ENCODE measurements at regions not wholly inside any gene's neighbourhood (a gene's known extent, or its start where the extent isn't known, plus 50 kb on each side); places are given as distances from the start of the nearest gene placed in this dataset.
"Not testable (repeated sequence)": the region's sequence is repeated elsewhere in the genome, so short reads cannot be mapped to it uniquely, and the experiment has no call there.

- not testable (repeated sequence) for DNase-seq (ENCODE audit: low read depth in 1 of 2, low spot score in 1 of 2)
Measured at GRCh38 chr2:87428452-87429130, 319.3 kb upstream of the PLGLB2 start.

DNA sequence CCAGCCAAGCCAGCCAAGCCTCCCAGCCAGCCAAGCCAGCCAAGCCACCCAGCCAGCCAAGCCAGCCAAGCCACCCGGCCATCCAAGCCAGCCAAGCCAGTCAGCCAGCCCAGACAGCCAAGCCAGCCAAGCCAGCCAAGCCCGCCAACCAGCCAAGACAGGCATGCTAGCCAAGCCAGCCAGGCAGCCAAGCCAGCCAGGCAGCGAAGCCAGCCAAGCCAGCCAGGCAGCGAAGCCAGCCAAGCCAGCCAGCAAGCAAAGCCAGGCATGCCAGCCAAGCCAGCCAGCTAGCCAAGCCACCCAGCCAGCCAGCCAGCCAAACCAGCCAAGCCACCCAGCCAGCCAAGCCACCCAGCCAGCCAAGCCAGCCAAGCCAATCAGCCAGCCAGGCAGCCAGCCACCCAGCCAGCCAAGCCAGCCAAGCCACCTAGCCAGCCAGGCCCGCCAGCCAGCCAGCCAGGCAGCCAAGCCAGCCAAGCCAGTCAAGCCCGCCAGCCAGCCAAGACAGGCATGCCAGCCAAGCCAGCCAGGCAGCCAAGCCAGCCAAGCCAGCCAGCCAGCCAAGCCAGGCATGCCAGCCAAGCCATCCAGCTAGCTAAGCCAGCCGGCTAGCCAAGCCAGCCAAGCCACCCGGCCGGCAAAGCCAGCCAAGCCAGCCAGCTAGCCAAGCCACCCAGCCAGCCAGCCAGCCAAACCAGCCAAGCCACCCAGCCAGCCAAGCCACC is 318.5 kb upstream of the PLGLB2 start:
- DNase-seq (ENCODE audit: low read depth in 1 of 2, low spot score in 1 of 2) = not testable (repeated sequence)

DNA sequence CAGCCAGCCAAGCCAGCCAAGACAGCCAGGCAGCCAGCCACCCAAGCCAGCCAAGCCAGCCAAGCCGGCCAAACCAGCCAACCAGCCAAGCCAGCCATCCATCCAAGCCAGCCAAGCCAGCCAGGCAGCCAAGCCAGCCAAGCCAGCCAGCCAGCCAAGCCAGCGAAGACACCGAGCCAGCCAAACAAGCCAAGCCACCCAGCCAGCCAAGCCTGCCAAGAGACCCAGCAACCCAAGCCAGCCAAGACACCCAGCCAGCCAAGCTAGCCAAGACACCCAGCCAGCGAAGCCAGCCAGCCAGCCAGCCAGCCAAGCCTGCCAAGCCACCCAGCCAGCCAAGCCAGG is 318.0 kb upstream of the PLGLB2 start:
- DNase-seq (ENCODE audit: low read depth in 1 of 2, low spot score in 1 of 2) = not testable (repeated sequence)

- DNase-seq (ENCODE audit: low read depth in 1 of 2, low spot score in 1 of 2) = not testable (repeated sequence)
Measured at GRCh38 chr2:87431051-87431450, 316.8 kb upstream of the PLGLB2 start.

- DNase-seq (ENCODE audit: low read depth in 1 of 2, low spot score in 1 of 2) = not testable (repeated sequence)
Measured at GRCh38 chr2:87432711-87433453, 315.0 kb upstream of the PLGLB2 start.

- DNase-seq (ENCODE audit: low read depth in 1 of 2, low spot score in 1 of 2) = not testable (repeated sequence)
Measured at GRCh38 chr2:87436007-87436406, 311.9 kb upstream of the PLGLB2 start.

- not testable (repeated sequence) for DNase-seq (ENCODE audit: low read depth in 1 of 2, low spot score in 1 of 2)
Measured at GRCh38 chr2:87437701-87438260, 310.1 kb upstream of the PLGLB2 start.

DNA sequence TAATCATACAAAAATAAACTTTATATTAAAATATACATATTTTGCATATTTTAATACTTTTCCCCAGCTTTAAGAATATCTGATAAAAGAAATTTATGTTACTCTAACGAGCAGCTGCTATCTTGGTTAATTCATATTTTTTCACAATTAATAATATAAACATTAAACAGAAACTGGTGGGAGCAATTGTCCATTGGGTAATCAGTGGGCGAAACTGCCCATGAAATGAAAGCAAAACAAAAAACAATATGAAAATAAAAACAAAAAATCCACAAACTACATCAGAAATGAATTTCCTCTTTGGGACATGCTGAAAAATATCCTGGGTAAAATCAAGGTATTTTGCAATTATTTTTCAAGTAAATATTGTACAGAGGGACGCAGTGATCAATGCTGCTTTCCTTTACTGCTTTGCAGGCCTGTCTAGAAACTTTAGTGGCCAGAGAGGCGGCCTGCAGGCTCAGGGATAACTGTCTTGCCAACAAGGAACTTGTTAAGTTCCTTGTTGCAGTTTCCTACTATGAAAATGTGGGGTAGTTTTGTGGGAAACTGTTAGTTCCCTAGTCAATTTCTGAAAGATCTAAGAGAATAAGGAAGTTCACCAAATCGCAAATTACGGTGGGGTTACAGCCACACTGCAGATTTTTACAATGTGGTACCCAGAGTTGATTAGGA is 309.0 kb upstream of the PLGLB2 start:
- not testable (repeated sequence) for DNase-seq (ENCODE audit: low read depth in 1 of 2, low spot score in 1 of 2)

DNA sequence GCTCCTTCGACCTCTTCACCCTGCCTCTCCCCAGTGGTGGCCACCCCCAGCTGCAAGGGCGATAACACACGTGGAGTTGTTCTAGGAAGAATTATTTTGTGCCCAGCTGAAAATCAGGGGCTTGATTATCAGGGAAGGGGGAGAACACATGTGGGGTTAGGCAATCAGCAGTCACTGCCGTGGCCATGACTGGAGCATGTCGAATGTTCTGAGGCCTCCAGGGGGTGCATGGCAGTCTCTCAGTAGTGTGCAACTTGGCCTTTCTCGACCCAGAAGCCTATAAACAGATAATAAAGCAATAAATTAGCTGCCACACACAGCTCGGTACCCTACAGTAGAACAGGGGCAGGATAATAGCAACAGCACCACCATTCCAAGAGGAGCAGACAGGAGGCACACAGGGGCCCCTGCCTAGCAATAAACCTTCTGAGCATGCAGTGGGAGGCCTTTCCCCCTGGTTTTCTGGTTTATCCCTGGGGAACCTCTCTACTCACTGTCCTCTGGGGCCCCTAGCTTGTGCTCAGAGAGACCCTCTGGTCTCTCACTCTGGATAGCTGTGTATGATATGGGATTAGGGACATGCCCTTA is 308.2 kb upstream of the PLGLB2 start:
- DNase-seq (ENCODE audit: low read depth in 1 of 2, low spot score in 1 of 2) = not testable (repeated sequence)

DNA sequence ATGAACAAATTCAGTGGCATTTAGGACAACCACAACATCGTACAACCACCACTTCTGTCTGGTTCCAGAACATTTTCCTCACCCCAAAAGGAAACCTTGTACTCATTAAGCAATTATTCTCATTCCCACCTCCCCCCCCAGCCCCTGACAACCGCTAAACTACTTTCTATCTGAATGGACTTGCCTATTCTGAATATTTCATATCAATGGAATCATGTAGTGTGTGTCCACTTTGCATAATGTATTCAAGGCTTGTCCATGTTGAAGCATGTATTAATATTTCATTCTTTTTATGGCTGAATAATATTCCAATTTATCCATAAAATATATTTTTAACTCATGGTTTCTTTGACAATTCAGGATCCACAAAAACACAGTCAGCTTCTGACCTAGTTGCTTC is 307.2 kb upstream of the PLGLB2 start:
- DNase-seq (ENCODE audit: low read depth in 1 of 2, low spot score in 1 of 2) = not testable (repeated sequence)

DNA sequence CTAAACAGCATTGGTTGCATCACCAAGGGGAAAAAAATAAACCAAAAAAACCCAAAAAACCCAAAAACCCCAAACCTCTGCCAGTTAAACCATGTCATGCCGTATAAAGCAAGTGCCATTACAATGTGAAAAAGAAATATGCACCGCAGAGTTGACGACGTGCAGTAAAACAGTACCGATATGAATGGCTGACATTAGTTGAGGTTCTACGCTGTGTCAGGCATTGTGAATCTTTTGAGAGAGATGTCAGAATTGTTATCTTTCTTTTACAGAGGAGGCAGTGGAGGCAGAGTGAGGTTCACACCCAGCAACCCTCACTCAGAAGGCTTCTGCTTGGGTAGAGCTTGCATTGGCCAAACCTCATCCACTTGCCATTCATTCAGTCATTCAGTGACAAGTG is 306.5 kb upstream of the PLGLB2 start:
- DNase-seq (ENCODE audit: low read depth in 1 of 2, low spot score in 1 of 2) = not testable (repeated sequence)

GRCh38 chr2:87442983-87443577 is 304.8 kb upstream of the PLGLB2 start:
- DNase-seq (ENCODE audit: low read depth in 1 of 2, low spot score in 1 of 2) = not testable (repeated sequence)

DNA sequence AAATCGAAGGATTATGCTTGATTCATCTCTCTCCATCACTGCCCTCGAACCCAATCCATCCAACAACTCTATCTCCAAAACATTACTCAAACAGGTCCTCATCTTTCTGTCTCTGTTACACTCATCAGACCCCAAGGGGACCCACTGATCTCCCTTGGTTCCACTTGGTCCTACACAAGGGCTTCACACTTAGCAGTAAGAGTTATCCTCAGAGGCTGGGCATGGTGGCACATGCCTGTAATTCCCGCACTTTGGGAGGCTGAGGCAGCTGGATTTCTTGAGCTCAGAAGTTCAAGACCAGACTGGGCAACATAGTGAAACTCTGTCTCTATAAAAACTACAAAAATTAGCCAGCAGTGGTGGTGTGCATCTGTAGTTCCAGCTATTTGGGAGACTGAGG is 302.9 kb upstream of the PLGLB2 start:
- DNase-seq (ENCODE audit: low read depth in 1 of 2, low spot score in 1 of 2) = not testable (repeated sequence)

GRCh38 chr2:87445613-87446312 is 302.1 kb upstream of the PLGLB2 start:
- DNase-seq (ENCODE audit: low read depth in 1 of 2, low spot score in 1 of 2) = not testable (repeated sequence)

DNA sequence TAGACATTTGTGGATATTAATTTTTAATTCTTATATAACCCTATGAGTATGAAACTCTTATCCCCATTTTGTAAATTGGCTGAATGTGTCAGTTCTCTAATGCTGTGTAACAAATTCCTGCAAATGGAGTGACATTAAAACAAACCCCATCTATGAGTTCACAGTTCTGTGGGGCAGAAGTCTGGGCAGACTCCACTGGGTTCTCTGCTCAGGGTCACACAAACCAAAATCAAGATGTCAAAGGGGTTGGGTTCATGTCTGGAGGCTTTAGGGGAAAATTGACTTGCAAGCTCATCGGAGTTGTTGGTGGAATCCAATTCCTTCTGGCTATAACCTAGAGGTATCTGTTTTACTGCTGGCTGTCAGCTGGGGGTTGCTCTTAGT is 301.6 kb upstream of the PLGLB2 start:
- not testable (repeated sequence) for DNase-seq (ENCODE audit: low read depth in 1 of 2, low spot score in 1 of 2)

DNA sequence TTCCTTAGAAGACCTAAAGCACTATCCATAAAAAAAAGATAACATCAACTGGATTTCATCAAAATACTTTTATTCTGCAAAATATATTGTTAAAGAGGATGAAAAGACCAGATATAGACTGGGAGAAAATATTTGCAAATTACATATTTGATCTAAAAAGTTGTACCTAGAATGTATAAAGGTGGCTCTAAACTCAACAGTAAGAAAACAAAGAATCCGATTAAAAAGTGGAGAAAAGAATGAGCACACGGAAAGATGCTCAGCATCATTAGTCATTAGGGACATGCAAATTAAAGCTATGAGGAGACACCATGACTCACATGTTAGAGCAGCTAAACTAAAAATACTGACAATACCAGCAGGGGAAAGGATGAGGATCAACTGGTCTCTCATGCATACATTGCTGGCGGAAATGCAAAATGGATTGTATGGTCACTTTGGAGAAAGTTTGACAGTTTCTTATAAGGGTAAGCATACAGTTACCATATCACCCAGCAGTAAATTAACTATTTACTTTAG is 298.4 kb upstream of the PLGLB2 start:
- DNase-seq (ENCODE audit: low read depth in 1 of 2, low spot score in 1 of 2) = not testable (repeated sequence)

GRCh38 chr2:87452193-87452592 is 295.7 kb upstream of the PLGLB2 start:
- DNase-seq (ENCODE audit: low read depth in 1 of 2, low spot score in 1 of 2) = not testable (repeated sequence)

DNA sequence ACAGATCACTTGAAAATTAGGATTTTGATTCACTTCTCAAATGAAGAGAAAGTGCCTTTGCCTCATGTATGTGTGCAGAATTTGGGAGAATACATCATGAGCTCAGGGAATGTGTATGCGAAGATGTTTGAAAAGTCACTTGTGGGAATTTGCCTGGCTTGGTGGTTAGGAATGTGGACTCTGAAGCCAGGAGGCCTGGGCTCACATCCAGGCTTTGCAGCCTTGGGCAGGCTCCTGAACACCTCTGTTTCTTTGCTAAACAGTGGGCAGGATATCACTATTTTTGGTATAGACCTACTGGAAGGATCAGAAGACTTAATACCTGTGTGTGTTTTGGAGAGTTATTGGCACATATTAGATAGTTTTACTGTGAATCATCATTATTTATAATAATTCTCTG is 295.0 kb upstream of the PLGLB2 start:
- DNase-seq (ENCODE audit: low read depth in 1 of 2, low spot score in 1 of 2) = not testable (repeated sequence)

DNA sequence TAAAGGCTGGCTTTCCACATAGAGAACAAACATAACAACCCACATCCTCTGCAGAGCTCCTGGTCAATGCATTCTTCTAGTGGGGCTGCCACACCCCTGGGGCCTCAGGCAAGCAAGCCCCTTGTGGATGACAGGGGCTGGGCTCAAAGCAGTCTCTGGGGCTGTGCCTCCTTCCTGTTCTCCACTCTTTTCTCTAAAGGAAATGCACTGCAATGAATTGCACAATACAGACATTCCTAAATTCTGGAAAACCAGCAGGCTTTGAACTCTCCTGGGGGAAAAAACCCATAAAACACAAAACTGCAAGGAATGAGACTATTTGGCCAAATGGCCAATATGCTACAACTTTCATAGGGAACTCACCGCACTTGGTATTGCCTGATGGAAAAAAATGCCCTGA is 293.9 kb upstream of the PLGLB2 start:
- not testable (repeated sequence) for DNase-seq (ENCODE audit: low read depth in 1 of 2, low spot score in 1 of 2)

Data from activated T-helper 1 cell treated with anti-CD3 and anti-CD28 coated beads, Interleukin-2, amount 50 U/mL, for 16 hours (primary cell).